CD4-positive, alpha-beta T cell treated with Interleukin-15 for 1 hour (primary cell): ENCODE measurements at regions not wholly inside any gene's neighbourhood (a gene's known extent, or its start where the extent isn't known, plus 50 kb on each side); places are given as distances from the start of the nearest gene placed in this dataset.

Experiments used
- DNase-seq: peaks from one replicate; pipeline ENCODE4 v3.0.0-alpha.2; 2020

- DNase-seq: no peak
These were observed 660.5 kb downstream of the TOX3 start for GRCh38 chr16:51886456-51886855.

DNA sequence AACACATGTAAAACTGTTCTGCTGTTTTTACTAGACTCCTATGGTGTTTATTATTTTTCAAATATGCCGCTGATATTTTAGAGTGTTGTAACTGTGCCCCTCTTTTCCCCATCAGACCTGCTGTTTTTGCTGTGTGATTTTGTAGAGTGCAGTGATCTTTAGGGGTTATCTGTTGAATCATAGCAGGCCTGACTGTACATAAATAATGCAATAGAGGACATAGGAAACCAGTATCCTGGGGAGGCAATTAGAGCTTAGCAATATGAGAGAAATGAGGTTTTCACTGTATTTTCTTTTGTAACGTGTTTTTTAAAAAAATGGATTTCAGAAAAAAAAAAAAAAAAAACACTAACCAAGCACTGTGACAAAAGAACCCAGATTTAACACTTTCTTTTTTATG, 662.2 kb downstream of the TOX3 start:
- DNase-seq: no peak

DNA sequence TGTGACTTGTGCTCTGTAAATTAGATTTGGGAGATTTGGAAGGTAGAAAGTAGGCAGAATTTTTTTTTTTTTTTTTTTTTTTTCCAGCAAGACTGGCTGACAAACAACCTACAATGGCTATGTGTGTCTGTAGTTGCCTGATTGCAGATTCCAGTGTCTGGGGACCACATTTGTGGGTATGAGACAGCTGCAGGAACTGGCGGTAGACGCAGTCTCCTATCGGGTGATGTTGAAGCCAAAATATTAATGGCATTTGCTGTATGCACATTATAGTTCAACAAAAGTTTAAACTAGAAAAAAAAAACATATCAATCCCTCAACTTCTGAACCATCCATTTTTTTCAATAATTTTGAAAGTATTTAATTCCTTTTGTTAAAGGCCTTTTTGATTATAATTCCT, 665.2 kb downstream of the TOX3 start:
- DNase-seq: no peak

DNA sequence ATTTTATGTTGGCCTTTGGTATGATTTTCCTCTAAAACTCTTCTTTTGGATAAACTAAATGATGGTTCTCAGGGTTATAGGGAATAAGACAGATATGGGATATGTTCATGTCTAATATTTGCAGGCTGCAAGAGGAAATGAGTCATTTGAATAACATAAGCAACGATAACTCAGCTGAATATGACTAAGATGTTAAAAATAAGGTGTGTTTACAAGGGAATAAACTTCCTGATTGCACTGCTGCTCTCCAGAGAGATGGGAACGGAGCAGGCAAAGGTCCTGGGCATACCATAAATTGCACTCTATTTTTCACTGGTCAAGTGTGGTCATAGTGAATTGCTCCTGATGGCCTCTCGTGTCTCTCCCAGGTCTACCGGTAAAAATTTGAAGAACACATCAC, 666.2 kb downstream of the TOX3 start:
- no peak for DNase-seq

GRCh38 chr16:51877686-51878085, 669.3 kb downstream of the TOX3 start:
- DNase-seq: no peak

GRCh38 chr16:51876934-51877333, 670.0 kb downstream of the TOX3 start:
- no peak for DNase-seq

DNA sequence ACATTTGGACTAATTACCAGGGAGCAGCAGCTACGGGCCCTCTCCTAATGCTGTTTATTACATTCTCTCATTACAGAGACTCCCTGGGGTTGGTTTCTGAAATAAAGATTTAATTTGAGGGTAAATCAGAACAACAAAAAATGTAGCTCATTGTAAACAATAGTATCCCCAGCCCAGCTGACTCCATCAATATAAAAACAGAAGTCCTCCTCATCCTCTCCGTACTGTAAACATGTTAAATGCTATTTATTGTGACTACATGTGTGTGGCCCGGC, 670.4 kb downstream of the TOX3 start:
- DNase-seq: no peak

GRCh38 chr16:51875834-51876600, 670.9 kb downstream of the TOX3 start:
- no peak for DNase-seq

- no peak for DNase-seq
These were observed 674.4 kb downstream of the TOX3 start for GRCh38 chr16:51872524-51872923.

GRCh38 chr16:51870296-51870854, 676.6 kb downstream of the TOX3 start:
- no peak for DNase-seq

DNA sequence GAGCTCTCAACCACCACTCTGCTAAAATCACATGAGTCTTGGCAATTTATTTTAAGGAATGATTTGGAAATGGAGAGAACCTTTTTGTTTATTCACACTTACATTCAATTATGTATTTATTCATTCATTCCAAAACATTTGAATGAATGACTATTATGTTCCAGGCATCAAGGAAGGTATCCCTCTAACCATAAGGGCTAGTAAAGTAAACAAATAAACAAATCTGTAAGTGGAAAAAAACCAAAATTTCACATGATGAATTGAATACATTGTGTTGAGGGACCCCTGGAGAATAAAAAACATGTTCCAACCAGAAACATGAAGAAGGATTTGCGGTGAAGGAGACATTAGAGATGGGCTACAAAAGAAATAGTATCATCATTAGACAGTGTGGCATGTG, 677.8 kb downstream of the TOX3 start:
- no peak for DNase-seq

DNA sequence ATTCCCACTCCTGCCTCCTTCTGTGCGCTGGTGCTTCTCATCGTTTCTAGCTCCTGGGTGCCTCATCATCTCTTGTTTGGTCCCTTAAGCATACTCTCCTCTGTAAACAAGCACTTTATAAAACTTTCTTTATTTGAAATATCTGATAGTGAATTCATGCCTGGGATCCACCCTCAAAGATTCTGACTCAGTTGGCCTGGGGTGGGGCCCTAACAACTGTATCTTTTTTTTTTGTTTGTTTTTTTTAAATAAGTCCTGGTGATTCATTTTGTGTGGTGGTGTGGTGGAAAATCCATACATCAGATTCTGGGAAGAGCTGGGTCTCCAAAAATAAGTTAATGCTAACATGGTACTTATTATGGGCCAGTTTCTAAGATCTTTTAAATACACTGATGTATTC, 678.3 kb downstream of the TOX3 start:
- no peak for DNase-seq

DNA sequence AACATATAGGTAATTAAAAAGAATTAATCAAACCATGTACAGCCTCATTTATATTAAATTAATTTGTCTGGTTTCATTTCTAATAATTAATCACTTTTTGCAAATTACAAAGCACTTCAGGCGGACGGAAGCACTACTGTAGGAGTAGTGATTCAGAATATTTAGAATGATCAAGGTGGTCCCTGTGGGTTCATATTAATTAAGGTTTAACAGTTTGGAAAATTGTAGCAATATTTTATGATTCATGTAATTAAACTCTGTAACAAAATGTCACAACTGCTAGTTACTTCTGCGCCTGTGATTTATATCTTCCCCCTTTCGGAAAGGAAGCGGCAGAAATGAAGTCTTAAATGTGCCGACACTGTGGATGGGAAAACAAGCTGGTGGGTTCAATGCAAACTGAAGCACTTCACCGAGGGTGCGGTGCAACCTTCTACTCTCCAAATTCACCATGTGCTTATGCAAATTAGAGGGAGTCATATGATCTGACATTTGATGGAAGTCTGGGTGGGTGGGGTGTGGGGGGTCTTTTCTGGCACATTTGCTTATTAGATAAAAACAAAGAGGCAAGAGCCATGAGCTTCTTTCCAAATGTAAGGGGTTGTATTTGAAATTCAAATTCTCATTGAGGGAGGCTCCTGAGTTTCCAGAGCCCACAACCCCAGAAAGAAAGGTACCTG, 679.4 kb downstream of the TOX3 start:
- DNase-seq: no peak

DNA sequence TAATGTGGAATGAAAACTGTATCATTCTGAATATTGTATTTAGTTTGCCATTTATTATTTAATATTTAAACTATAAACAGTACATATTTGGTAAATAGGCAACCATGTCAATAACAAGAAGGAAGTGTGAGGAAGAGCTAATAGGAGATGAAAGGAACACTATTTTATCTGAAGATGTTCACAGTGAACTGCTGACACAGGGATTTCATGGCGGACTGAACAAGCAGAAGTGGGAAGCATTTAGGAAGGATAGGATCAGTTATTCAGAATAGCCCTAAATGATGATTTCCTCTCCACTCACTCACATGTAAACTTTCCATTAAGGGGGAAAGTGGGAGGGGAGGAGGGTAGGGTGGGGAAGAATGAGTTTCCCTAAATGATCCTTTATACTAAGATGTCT, 682.4 kb downstream of the TOX3 start:
- no peak for DNase-seq

- no peak for DNase-seq
These were observed 692.5 kb downstream of the TOX3 start for GRCh38 chr16:51854401-51854951.

DNA sequence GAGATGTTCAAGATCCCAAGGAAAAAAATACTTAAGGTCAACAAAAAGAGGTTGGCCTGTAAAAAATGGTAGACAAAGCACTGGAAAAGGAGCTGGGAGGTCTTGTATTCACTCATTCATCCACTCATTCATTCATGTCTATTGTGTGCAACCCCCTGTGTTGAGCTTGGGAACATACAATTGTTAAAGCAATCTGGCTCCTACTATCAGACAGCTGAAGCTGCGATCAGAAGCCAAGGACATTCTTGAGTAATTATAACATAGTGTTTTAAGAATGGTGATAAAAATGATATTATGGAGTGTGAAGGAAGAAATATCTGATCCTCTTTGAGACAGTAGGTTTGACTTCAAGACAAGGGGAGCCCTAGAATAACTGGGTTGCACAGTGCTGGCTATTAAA, 693.4 kb downstream of the TOX3 start:
- DNase-seq: no peak

GRCh38 chr16:51852892-51853291, 694.1 kb downstream of the TOX3 start:
- DNase-seq: no peak

GRCh38 chr16:51851111-51851510, 695.8 kb downstream of the TOX3 start:
- DNase-seq: no peak

- DNase-seq: no peak
These were observed 697.2 kb downstream of the TOX3 start for GRCh38 chr16:51849715-51850114.

GRCh38 chr16:51845586-51846305, 694.7 kb upstream of the SALL1 start:
- DNase-seq: no peak

DNA sequence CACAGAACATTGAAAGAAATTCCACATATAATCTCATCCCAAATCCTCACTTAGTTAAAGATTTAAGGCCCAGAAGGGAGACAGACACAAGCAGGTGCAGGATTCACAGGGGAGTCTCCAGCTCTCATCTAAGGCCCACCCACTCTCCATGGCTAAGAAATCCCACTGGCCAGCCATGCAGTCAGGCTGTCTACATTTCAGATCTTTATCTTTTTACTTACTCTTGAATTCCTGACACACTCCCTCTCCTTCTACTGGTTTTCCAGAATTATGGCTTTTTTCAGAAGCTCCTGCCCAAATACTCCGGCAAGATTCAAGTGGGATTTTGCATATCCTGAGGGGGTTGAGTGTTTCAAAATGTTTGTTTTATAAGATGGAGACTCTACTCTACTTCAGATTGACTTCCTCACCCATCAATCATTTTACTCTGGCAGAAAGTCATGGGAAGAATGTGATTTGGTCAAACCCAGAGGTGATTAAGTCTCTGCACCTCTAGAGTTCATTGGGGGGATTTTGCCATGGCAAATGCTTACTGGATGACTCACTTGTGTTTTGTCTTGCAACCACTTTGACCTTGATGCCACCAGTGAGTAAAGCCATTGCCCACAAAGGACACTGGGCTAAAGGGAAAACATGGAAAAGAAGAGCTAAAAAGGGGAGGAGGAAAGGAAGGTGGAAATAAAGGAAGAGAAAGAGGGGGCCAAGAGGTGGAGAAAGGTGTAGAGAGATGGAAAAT, 688.8 kb upstream of the SALL1 start:
- DNase-seq: no peak

GRCh38 chr16:51834794-51835193, 683.7 kb upstream of the SALL1 start:
- DNase-seq: no peak

- DNase-seq: no peak
These were observed 683.1 kb upstream of the SALL1 start for GRCh38 chr16:51834133-51834532.
